Stimulated activated CD8-positive, alpha-beta memory T cell treated with anti-CD3 and anti-CD28 coated beads, Interleukin-4, amount 100 ng/mL, for 4 hours (primary cell): ENCODE measurements at regions not wholly inside any gene's neighbourhood (a gene's known extent, or its start where the extent isn't known, plus 50 kb on each side); places are given as distances from the start of the nearest gene placed in this dataset.

ENCODE experiments used
- DNase-seq, 2 donors: peaks; one replicate each; pipeline ENCODE4 v3.0.0-alpha.2; 2020; ENCODE audit warnings: low read depth in 2 of 2, low spot score in 1 of 2

GRCh38 chr1:101153692-101154091 is 83.1 kb upstream of the S1PR1 start:
- no peak for DNase-seq

- DNase-seq: no peak
Observed at GRCh38 chr1:101152633-101153032, 84.2 kb upstream of the S1PR1 start.

GRCh38 chr1:101151286-101151685 is 85.5 kb upstream of the S1PR1 start:
- no peak for DNase-seq

GRCh38 chr1:101150670-101151069 is 86.1 kb upstream of the S1PR1 start:
- DNase-seq: no peak

GRCh38 chr1:101150266-101150665 is 86.6 kb upstream of the S1PR1 start:
- DNase-seq: no peak

GRCh38 chr1:101148980-101149379 is 87.8 kb upstream of the S1PR1 start:
- no peak for DNase-seq

GRCh38 chr1:101147381-101147780 is 89.4 kb upstream of the S1PR1 start:
- DNase-seq: no peak

GRCh38 chr1:101145449-101145820 is 91.4 kb upstream of the S1PR1 start:
- no peak for DNase-seq

GRCh38 chr1:101144671-101145448 is 92.0 kb upstream of the S1PR1 start:
- no peak for DNase-seq

- DNase-seq: no peak
Observed at GRCh38 chr1:101142244-101142643, 94.6 kb upstream of the S1PR1 start.

GRCh38 chr1:101141376-101141775 is 95.4 kb upstream of the S1PR1 start:
- no peak for DNase-seq

- no peak for DNase-seq
Observed at GRCh38 chr1:101139821-101140718, 96.7 kb upstream of the S1PR1 start.

GRCh38 chr1:101139130-101139529 is 97.7 kb upstream of the S1PR1 start:
- DNase-seq: no peak

- no peak for DNase-seq
Observed at GRCh38 chr1:101137144-101138126, 99.4 kb upstream of the S1PR1 start.

- DNase-seq: no peak
Observed at GRCh38 chr1:101136739-101137138, 100.1 kb upstream of the S1PR1 start.

GRCh38 chr1:101136271-101136670 is 100.5 kb upstream of the S1PR1 start:
- no peak for DNase-seq

- DNase-seq: no peak
Observed at GRCh38 chr1:101135526-101135925, 101.3 kb upstream of the S1PR1 start.

- DNase-seq: no peak
Observed at GRCh38 chr1:101131239-101131843, 105.5 kb upstream of the S1PR1 start.

- DNase-seq: no peak
Observed at GRCh38 chr1:101130673-101131072, 105.1 kb upstream of the DPH5 start.

GRCh38 chr1:101128846-101129245 is 103.3 kb upstream of the DPH5 start:
- no peak for DNase-seq
